ENCODE measurements at regions not wholly inside any gene's neighbourhood (a gene's known extent, or its start where the extent isn't known, plus 50 kb on each side); places are given as distances from the start of the nearest gene placed in this dataset.

- no peak for TF ChIP-seq CTCF (IDR thresholded peaks at IDR 0.05; ENCODE audit: low read depth, low read length)
- peak overlapping the region; percentile 14; the same call in 1 of the 2 replicates for H3K4me3 ChIP-seq (ENCODE audit: low read depth, low read length)
These were observed 83.3 kb downstream of the PTGR3 start for GRCh38 chr18:75125382-75126331.

GRCh38 chr18:75124991-75125381, 84.0 kb downstream of the PTGR3 start:
- no peak overlapping the region for H3K4me3 ChIP-seq (ENCODE audit: low read depth, low read length)
- no peak for TF ChIP-seq CTCF (IDR thresholded peaks at IDR 0.05; ENCODE audit: low read depth, low read length)

- no peak overlapping the region for H3K4me3 ChIP-seq (ENCODE audit: low read depth, low read length)
- no peak for TF ChIP-seq CTCF (IDR thresholded peaks at IDR 0.05; ENCODE audit: low read depth, low read length)
These were observed 84.4 kb downstream of the PTGR3 start for GRCh38 chr18:75124551-75124950.

GRCh38 chr18:75123113-75123512, 85.8 kb downstream of the PTGR3 start:
- TF ChIP-seq CTCF (IDR thresholded peaks at IDR 0.05; ENCODE audit: low read depth, low read length) = no peak
- H3K4me3 ChIP-seq (ENCODE audit: low read depth, low read length) = no peak overlapping the region

- no peak for TF ChIP-seq CTCF (IDR thresholded peaks at IDR 0.05; ENCODE audit: low read depth, low read length)
- H3K4me3 ChIP-seq (ENCODE audit: low read depth, low read length) = no peak overlapping the region
These were observed 86.5 kb downstream of the PTGR3 start for GRCh38 chr18:75122334-75122958.

GRCh38 chr18:75121266-75121665, 87.7 kb downstream of the PTGR3 start:
- H3K4me3 ChIP-seq (ENCODE audit: low read depth, low read length) = no peak overlapping the region
- TF ChIP-seq CTCF (IDR thresholded peaks at IDR 0.05; ENCODE audit: low read depth, low read length) = no peak

- H3K4me3 ChIP-seq (ENCODE audit: low read depth, low read length) = no peak overlapping the region
- no peak for TF ChIP-seq CTCF (IDR thresholded peaks at IDR 0.05; ENCODE audit: low read depth, low read length)
These were observed 88.4 kb downstream of the PTGR3 start for GRCh38 chr18:75120521-75120920.

All from WI38 (cell line).